Natural killer cell (primary cell): ENCODE measurements at regions not wholly inside any gene's neighbourhood (a gene's known extent, or its start where the extent isn't known, plus 50 kb on each side); places are given as distances from the start of the nearest gene placed in this dataset.

Experiments
- ATAC-seq, 3 donors: fragments of 150-1000 bp in 2 of 3; fragments of 200-7000 bp in 1 of 3; cut with Tn5 transposase; 1 replicate in 1 of 3; 2 replicates in 2 of 3; pipeline ENCODE4 v1.10.0; 2021; ENCODE audit warnings: mild to moderate bottlenecking in 2 of 3, moderate library complexity in 2 of 3
- DNase-seq, 2 donors: peaks; one replicate each; pipeline versions ENCODE4 v3.0.0 to v3.0.0-alpha.2; 2013 to 2021; ENCODE audit warnings: mixed read lengths in 1 of 2
- H3K27ac ChIP-seq: one replicate; pipeline ENCODE4 v1.5.1; 2013; ENCODE audit warnings: mild to moderate bottlenecking, low read length
- H3K27me3 ChIP-seq: one replicate; pipeline ENCODE4 v1.6.1; 2013; ENCODE audit warnings: low read length; ENCODE audit not compliant: control insufficient read depth, insufficient read depth
- H3K36me3 ChIP-seq: one replicate; pipeline ENCODE4 v1.6.1; 2013; ENCODE audit warnings: low read length; ENCODE audit not compliant: control insufficient read depth, insufficient read depth
- H3K4me1 ChIP-seq: one replicate; pipeline ENCODE4 v1.6.1; 2013; ENCODE audit warnings: low read length; ENCODE audit not compliant: control insufficient read depth, insufficient read depth
- H3K4me3 ChIP-seq: one replicate; pipeline ENCODE4 v1.5.1; 2013; ENCODE audit warnings: low read length
- H3K9me3 ChIP-seq: one replicate; pipeline ENCODE4 v1.6.1; 2013; ENCODE audit warnings: low read length; ENCODE audit not compliant: control insufficient read depth, insufficient read depth
- H3K27ac Mint-ChIP-seq, 2 donors: one replicate each; pipeline ENCODE4 v1.8.0; 2022; ENCODE audit warnings: mild to moderate bottlenecking in 2 of 2, mixed read lengths in 2 of 2, moderate library complexity in 1 of 2
- H3K27me3 Mint-ChIP-seq, 2 donors: one replicate each; pipeline ENCODE4 v1.8.0; 2022; ENCODE audit warnings: low read depth in 2 of 2, mixed read lengths in 2 of 2
- H3K36me3 Mint-ChIP-seq: one replicate; pipeline ENCODE4 v1.8.0; 2022; ENCODE audit warnings: mixed read lengths
- H3K4me1 Mint-ChIP-seq, 2 donors: one replicate each; pipeline ENCODE4 v1.8.0; 2022; ENCODE audit warnings: mixed read lengths in 2 of 2
- H3K4me3 Mint-ChIP-seq: one replicate; pipeline ENCODE4 v1.8.0; 2022; ENCODE audit warnings: mild to moderate bottlenecking, moderate library complexity, mixed read lengths
- H3K9me3 Mint-ChIP-seq, 2 donors: one replicate each; pipeline ENCODE4 v1.8.0; 2022; ENCODE audit warnings: mixed read lengths in 2 of 2
- CTCF ChIP-seq: fragments of 200-600 bp; IDR thresholded peaks from one replicate; pipeline ENCODE4 v1.8.0; 2022; ENCODE audit warnings: antibody characterized with exemption
- WGBS: methylation state at CpG from one replicate; pipeline ENCODE4 v1.1.7; 2013; ENCODE audit warnings: missing lambda C conversion rate; ENCODE audit not compliant: insufficient coverage; 5-methylcytosine and 5-hydroxymethylcytosine counted together
- intact Hi-C: fragments of 100-400 bp; cut with micrococcal nuclease; formaldehyde crosslinking; loops from one replicate; pipeline ENCODE4 v1.14.2; 2022

DNA sequence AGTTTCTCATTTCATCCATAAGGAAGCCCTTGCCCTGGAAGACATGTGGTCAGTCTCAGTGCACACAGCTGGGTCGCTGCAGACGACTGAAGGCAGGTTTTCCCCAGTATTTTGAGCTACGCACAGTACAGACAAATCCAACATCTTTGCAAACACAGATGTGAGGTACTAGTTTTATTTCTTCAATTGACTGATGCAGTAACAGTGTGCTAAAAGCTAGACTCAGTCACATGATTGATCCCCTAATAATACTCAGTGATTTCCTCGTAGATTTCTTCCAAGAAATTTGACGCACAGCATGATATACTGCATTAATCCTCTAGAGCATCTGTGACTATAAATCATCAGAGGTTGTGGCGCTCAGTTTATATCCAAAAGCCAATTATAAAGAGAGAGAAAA is 346.1 kb downstream of the DIRAS2 start:
- Mint-ChIP-seq H3K4me3 (no peak overlapping the region), H3K27ac (no peak overlapping the region), H3K9me3 (no peaks in the 10 kb centered on the region), H3K27me3 (peaks cover 9 to 45% of the 10 kb centered on the region in 2 donors), H3K4me1 (no peaks in the 10 kb centered on the region), H3K36me3 (no peaks in the 10 kb centered on the region)
- no peak overlapping the region for H3K4me3 ChIP-seq
- H3K4me1 ChIP-seq: no peaks in the 10 kb centered on the region
- TF ChIP-seq CTCF: no peak
- 81% methylated on average over 6 of the region's 6 CpGs for WGBS
- H3K27ac ChIP-seq: no peak overlapping the region
- no peaks in the 10 kb centered on the region for H3K36me3 ChIP-seq
- intact Hi-C loops: no loop called here
- DNase-seq (no peak), ATAC-seq (no peak)
- H3K9me3 ChIP-seq: no peaks in the 10 kb centered on the region
- no peaks in the 10 kb centered on the region for H3K27me3 ChIP-seq

DNA sequence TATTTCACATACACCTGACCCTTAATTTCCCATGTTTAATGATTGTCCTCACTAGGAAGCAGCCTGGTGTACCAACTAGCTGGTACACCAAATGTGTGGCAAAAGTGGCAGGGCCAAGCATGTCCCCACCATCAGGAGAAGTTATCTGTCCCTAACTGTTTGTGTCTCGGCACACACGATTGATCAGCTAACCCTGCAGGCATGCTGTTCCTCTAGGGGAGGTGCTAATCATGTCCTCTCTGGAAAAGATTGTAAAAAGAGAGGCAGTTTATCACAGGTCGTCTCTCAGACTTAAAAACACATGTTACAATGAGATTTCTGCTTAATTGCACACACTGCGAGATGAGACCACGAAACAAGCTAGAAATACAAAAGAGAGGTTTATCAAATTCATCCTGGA is 342.7 kb downstream of the DIRAS2 start:
- Histone ChIP-seq H3K9me3 (no peaks in the 10 kb centered on the region), H3K36me3 (no peaks in the 10 kb centered on the region), H3K4me3 (no peak overlapping the region), H3K27me3 (no peaks in the 10 kb centered on the region), H3K4me1 (no peaks in the 10 kb centered on the region), H3K27ac (no peak overlapping the region)
- no peaks in the 10 kb centered on the region for H3K36me3 Mint-ChIP-seq
- H3K4me3 Mint-ChIP-seq: no peak overlapping the region
- TF ChIP-seq CTCF: no peak
- H3K27me3 Mint-ChIP-seq: peaks cover 4 to 64% of the 10 kb centered on the region in 2 donors
- 73% methylated on average over 5 of the region's 5 CpGs for WGBS
- DNase-seq (no peak), ATAC-seq (no peak)
- H3K9me3 Mint-ChIP-seq: no peaks in the 10 kb centered on the region
- no peak overlapping the region for H3K27ac Mint-ChIP-seq
- intact Hi-C loops: no loop called here
- H3K4me1 Mint-ChIP-seq: no peaks in the 10 kb centered on the region

- WGBS: 78% methylated on average over 3 of the region's 3 CpGs
- Histone ChIP-seq H3K36me3 (no peaks in the 10 kb centered on the region), H3K27ac (no peak overlapping the region), H3K27me3 (no peaks in the 10 kb centered on the region), H3K4me1 (no peaks in the 10 kb centered on the region), H3K4me3 (no peak overlapping the region), H3K9me3 (no peaks in the 10 kb centered on the region)
- H3K27me3 Mint-ChIP-seq: peaks cover 4 to 69% of the 10 kb centered on the region in 2 donors
- intact Hi-C loops: no loop called here
- H3K4me3 Mint-ChIP-seq: no peak overlapping the region
- DNase-seq (no peak), ATAC-seq (no peak)
- no peak for TF ChIP-seq CTCF
- no peaks in the 10 kb centered on the region for H3K9me3 Mint-ChIP-seq
- no peaks in the 10 kb centered on the region for H3K4me1 Mint-ChIP-seq
- no peaks in the 10 kb centered on the region for H3K36me3 Mint-ChIP-seq
- H3K27ac Mint-ChIP-seq: no peak overlapping the region
Observed at GRCh38 chr9:90300611-90301276, 341.9 kb downstream of the DIRAS2 start.

DNA sequence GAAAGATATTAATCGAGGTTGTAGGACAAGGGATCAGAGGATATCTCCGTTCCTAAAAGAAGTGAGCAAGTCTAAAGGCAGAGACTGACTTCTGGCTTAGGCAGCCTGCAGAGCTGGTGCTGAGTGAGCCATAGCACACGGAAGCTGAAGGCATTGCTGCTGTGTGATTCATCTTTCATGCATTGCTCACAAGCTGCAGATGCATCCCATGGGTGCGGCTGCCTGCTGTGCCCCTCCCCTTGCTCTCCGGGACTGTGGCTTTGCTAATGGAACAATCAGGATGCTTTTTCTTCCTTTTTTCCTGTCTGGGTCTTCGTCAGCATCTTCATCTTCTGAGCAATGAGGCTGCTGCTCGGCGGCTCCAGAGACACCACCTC is 341.4 kb downstream of the DIRAS2 start:
- TF ChIP-seq CTCF: no peak
- Mint-ChIP-seq H3K4me3 (no peak overlapping the region), H3K27ac (no peak overlapping the region), H3K27me3 (peaks cover 4 to 66% of the 10 kb centered on the region in 2 donors), H3K9me3 (no peaks in the 10 kb centered on the region), H3K4me1 (no peaks in the 10 kb centered on the region), H3K36me3 (no peaks in the 10 kb centered on the region)
- no peak overlapping the region for H3K4me3 ChIP-seq
- intact Hi-C loops: no loop called here
- DNase-seq (no peak), ATAC-seq (no peak)
- H3K27me3 ChIP-seq: no peaks in the 10 kb centered on the region
- H3K36me3 ChIP-seq: no peaks in the 10 kb centered on the region
- H3K4me1 ChIP-seq: no peaks in the 10 kb centered on the region
- H3K27ac ChIP-seq: no peak overlapping the region
- H3K9me3 ChIP-seq: no peaks in the 10 kb centered on the region
- WGBS: 70% methylated on average over 8 of the region's 8 CpGs
